Heart left ventricle (tissue), 16 donors: ENCODE measurements at regions not wholly inside any gene's neighbourhood (a gene's known extent, or its start where the extent isn't known, plus 50 kb on each side); places are given as distances from the start of the nearest gene placed in this dataset.

Source experiments
- ATAC-seq, 4 donors: fragments of 200-7000 bp; cut with Tn5 transposase; one replicate each; pipeline ENCODE4 v1.9.1; 2020 to 2022; ENCODE audit warnings: moderate library complexity in 4 of 4, mild to moderate bottlenecking in 3 of 4, moderate number of reproducible peaks in 1 of 4
- DNase-seq, 5 donors: peaks; one replicate each; pipeline ENCODE4 v3.0.0-alpha.2; 2020
- H3K27ac ChIP-seq, 12 donors: fragments of 200-600 bp; sonication (generic) in 4 of 12; one replicate each; pipeline versions ENCODE4 v1.5.0 to v1.8.0; 2016 to 2022; ENCODE audit warnings: mild to moderate bottlenecking in 2 of 12
- H3K27me3 ChIP-seq, 9 donors: fragments of 200-600 bp; sonication (generic) in 2 of 9; one replicate each; pipeline versions ENCODE4 v1.5.1 to v1.8.0; 2016 to 2022; ENCODE audit warnings: mild to moderate bottlenecking in 3 of 9
- H3K36me3 ChIP-seq, 9 donors: fragments of 200-600 bp; sonication (generic) in 2 of 9; one replicate each; pipeline versions ENCODE4 v1.5.0 to v1.8.0; 2018 to 2022; ENCODE audit warnings: mild to moderate bottlenecking in 2 of 9
- H3K4me1 ChIP-seq, 12 donors: fragments of 200-600 bp; sonication (generic) in 4 of 12; one replicate each; pipeline versions ENCODE4 v1.5.0 to v1.8.0; 2016 to 2022; ENCODE audit warnings: mild to moderate bottlenecking in 3 of 12
- H3K4me3 ChIP-seq, 12 donors: fragments of 200-600 bp; sonication (generic) in 4 of 12; one replicate each; pipeline versions ENCODE4 v1.5.0 to v1.8.0; 2017 to 2022; ENCODE audit warnings: mild to moderate bottlenecking in 9 of 12, moderate library complexity in 4 of 12
- H3K9me3 ChIP-seq, 12 donors: fragments of 200-600 bp; sonication (generic) in 4 of 12; one replicate each; pipeline versions ENCODE4 v1.5.0 to v1.8.0; 2016 to 2022; ENCODE audit warnings: mild to moderate bottlenecking in 1 of 12
- CTCF ChIP-seq, 12 donors: fragments of 200-600 bp; sonication (generic) in 4 of 12; IDR thresholded peaks; one replicate each; pipeline versions ENCODE4 v1.5.0 to v1.8.0; 2018 to 2022; ENCODE audit warnings: antibody characterized with exemption in 12 of 12, mild to moderate bottlenecking in 5 of 12
- POLR2A ChIP-seq, 2 donors: fragments of 450-650 bp; IDR thresholded peaks; one replicate each; pipeline ENCODE4 v1.6.1; 2017; ENCODE audit warnings: antibody characterized with exemption in 2 of 2, mild to moderate bottlenecking in 2 of 2, moderate library complexity in 2 of 2
- WGBS, 4 donors: extraction: QIAGEN DNeasy Blood & Tissue Kit in 2 of 4; methylation state at CpG; one replicate each; pipeline versions ENCODE4 v1.1.5 to v1.1.7; 2013 to 2018; 5-methylcytosine and 5-hydroxymethylcytosine counted together
- intact Hi-C, 10 donors: fragments of 100-400 bp; cut with DNase I; formaldehyde crosslinking; loops; one replicate each; pipeline versions ENCODE4 v1.11.1 to v1.14.2; 2022
- donor health status: ischemic (EF 13 %, LVEDD 7.1; RV severe dilation, severe dysfunction).
- donor health status: healthy with polysubstance abuse.
- donor health status: DM: no; HTN: yes; CAD: no.
- donor health status: DM: no; HTN: no; CAD: no.
- donor health status: ischemic (EF 25% LVEDD 6.9; RV normal size, moderate dysfunction).
- donor health status: ischemic (EF 25% LVEDD 5.7; RV mildly dilated, moderate dysfunction).
- donor health status: healthy.
- donor health status: DM: yes; HTN: yes; CAD: no.
- donor health status: ischemic (EF 35%, LVEDD 5.7; RV mildly dilated, moderate dysfunction).
- donor health status: nonischemic (EF 11% LVEDD 7.7; RV severe dilation, severe dysfunction).
- donor health status: DM: yes; HTN: yes; CAD: no.
- donor health status: PGD.
- donor health status: ischemic (EF 29% LVEDD 5.4; RV normal size, mild dysfunction).
- donor health status: nonischemic (EF 23%, LVEDD 6.1; RV moderate dilation, normal function).

DNA sequence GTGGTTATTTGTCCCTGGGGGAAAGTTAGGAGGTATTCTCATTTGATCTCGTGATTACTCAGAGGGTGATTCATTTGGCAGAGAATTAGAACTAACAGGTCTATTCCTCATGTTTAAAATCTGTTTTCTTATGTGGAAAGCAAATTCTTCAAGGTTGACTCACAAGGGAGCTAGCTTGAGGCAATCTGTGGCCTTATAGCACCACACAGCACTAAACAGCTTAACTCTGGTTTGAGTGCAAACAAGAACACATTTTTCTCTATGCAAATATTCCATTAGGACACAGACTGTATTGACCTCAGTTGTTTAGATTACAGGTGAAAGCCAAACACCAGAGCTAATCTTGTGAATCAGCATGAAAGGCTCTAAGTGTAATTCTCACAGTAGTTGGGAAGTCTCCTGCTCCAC lies 694.4 kb upstream of the POU3F4 start:
- Histone ChIP-seq H3K27me3 (no peaks in the 10 kb centered on the region), H3K4me1 (no peaks in the 10 kb centered on the region), H3K9me3 (peaks cover 0 to 7% (median 0%) of the 10 kb centered on the region in 12 donors), H3K4me3 (no peak overlapping the region), H3K27ac (no peak overlapping the region), H3K36me3 (no peaks in the 10 kb centered on the region)
- 44 to 53% (median 51%) methylated on average over 1 of the region's 1 CpG for WGBS, 4 donors
- intact Hi-C loops: no loop called here
- no peak for ATAC-seq
- DNase-seq: no peak
- TF ChIP-seq POLR2A (IDR thresholded peaks at IDR 0.05): no peak
- no peak for TF ChIP-seq CTCF (IDR thresholded peaks at IDR 0.05)

- H3K36me3 ChIP-seq: no peaks in the 10 kb centered on the region
- WGBS, 4 donors: 67 to 77% (median 71%) methylated on average over 3 of the region's 3 CpGs
- no peak overlapping the region for H3K27ac ChIP-seq
- H3K9me3 ChIP-seq: peaks cover 0 to 7% (median 0%) of the 10 kb centered on the region in 12 donors
- intact Hi-C loops: no loop called here
- no peaks in the 10 kb centered on the region for H3K4me1 ChIP-seq
- no peak overlapping the region for H3K4me3 ChIP-seq
- ATAC-seq (no peak), DNase-seq (no peak)
- TF ChIP-seq CTCF (IDR thresholded peaks at IDR 0.05): no peak
- no peak for TF ChIP-seq POLR2A (IDR thresholded peaks at IDR 0.05)
- H3K27me3 ChIP-seq: no peaks in the 10 kb centered on the region
These were observed 692.1 kb upstream of the POU3F4 start for GRCh38 chrX:82816001-82816400.

DNA sequence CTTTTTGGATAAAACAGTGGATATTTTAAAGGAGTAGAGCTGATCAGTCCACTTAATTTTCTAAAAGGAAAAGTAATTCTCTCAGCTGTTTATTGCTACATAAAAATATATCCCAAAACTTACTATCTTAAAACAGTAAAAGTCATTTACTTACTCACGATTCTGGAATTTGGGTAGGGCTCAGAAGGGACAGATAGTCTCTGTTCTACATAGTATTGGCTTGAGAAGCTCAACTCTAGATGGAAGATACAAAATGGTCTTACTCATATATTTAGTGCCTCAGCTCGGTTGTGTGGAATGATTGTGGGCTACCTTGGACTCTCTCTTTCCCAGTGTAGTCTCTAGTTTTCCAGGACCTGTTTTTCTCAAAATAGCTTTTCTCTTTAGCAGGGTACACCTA lies 691.5 kb upstream of the POU3F4 start:
- TF ChIP-seq CTCF (IDR thresholded peaks at IDR 0.05): no peak
- TF ChIP-seq POLR2A (IDR thresholded peaks at IDR 0.05): no peak
- intact Hi-C loops: no loop called here
- H3K27ac ChIP-seq: no peak overlapping the region
- H3K36me3 ChIP-seq: no peaks in the 10 kb centered on the region
- 62 to 72% (median 66%) methylated on average over 2 of the region's 2 CpGs for whole genome bisulfite sequencing, 4 donors
- H3K4me1 ChIP-seq: no peaks in the 10 kb centered on the region
- H3K27me3 ChIP-seq: no peaks in the 10 kb centered on the region
- ATAC-seq (no peak), DNase-seq (no peak)
- no peak overlapping the region for H3K4me3 ChIP-seq
- H3K9me3 ChIP-seq: peaks cover 0 to 8% (median 0%) of the 10 kb centered on the region in 12 donors

- no peaks in the 10 kb centered on the region for H3K27me3 ChIP-seq
- no peak overlapping the region for H3K27ac ChIP-seq
- TF ChIP-seq POLR2A (IDR thresholded peaks at IDR 0.05): no peak
- TF ChIP-seq CTCF (IDR thresholded peaks at IDR 0.05): no peak
- H3K36me3 ChIP-seq: no peaks in the 10 kb centered on the region
- 17 to 40% (median 32%) methylated on average over 1 of the region's 1 CpG for WGBS, 4 donors
- no peak for ATAC-seq
- intact Hi-C loops: no loop called here
- H3K9me3 ChIP-seq: peaks cover 0 to 14% (median 0%) of the 10 kb centered on the region in 12 donors
- H3K4me3 ChIP-seq: no peak overlapping the region
- no peaks in the 10 kb centered on the region for H3K4me1 ChIP-seq
- DNase-seq: no peak
These were observed 665.8 kb upstream of the POU3F4 start for GRCh38 chrX:82842286-82842685.
